Aorta (tissue), 5 donors: ENCODE measurements at regions not wholly inside any gene's neighbourhood (a gene's known extent, or its start where the extent isn't known, plus 50 kb on each side); places are given as distances from the start of the nearest gene placed in this dataset.

ENCODE experiments used
- ATAC-seq: fragments of 200-7000 bp; cut with Tn5 transposase; one replicate; pipeline ENCODE4 v1.9.1; 2022; ENCODE audit warnings: moderate library complexity; ENCODE audit not compliant: low FRiP score
- DNase-seq, 2 donors: peaks; one replicate each; pipeline ENCODE4 v3.0.0-alpha.2; 2020
- H3K27ac ChIP-seq, 2 donors: one replicate each; pipeline ENCODE4 v1.5.1; 2013; ENCODE audit warnings: low read length in 2 of 2, mild to moderate bottlenecking in 2 of 2, moderate library complexity in 2 of 2, control low read depth in 1 of 2, inconsistent platforms in 1 of 2, low read depth in 1 of 2
- H3K27me3 ChIP-seq, 2 donors: one replicate each; pipeline ENCODE4 v1.6.1; 2013; ENCODE audit warnings: control low read depth in 1 of 2, low read length in 1 of 2, mild to moderate bottlenecking in 1 of 2, moderate library complexity in 1 of 2; ENCODE audit not compliant: insufficient read depth in 2 of 2, control insufficient read depth in 1 of 2
- H3K36me3 ChIP-seq, 2 donors: one replicate each; pipeline ENCODE4 v1.6.1; 2013; ENCODE audit warnings: control low read depth in 1 of 2, low read length in 1 of 2, mild to moderate bottlenecking in 1 of 2; ENCODE audit not compliant: insufficient read depth in 2 of 2, control insufficient read depth in 1 of 2
- H3K4me1 ChIP-seq, 2 donors: one replicate each; pipeline ENCODE4 v1.6.1; 2013; ENCODE audit warnings: low read length in 2 of 2, control low read depth in 1 of 2, mild to moderate bottlenecking in 1 of 2, moderate library complexity in 1 of 2; ENCODE audit not compliant: insufficient read depth in 2 of 2, control insufficient read depth in 1 of 2
- H3K4me3 ChIP-seq, 2 donors: one replicate each; pipeline ENCODE4 v1.5.1; 2013; ENCODE audit warnings: low read length in 2 of 2, control low read depth in 1 of 2, mild to moderate bottlenecking in 1 of 2
- H3K9me3 ChIP-seq: one replicate; pipeline ENCODE4 v1.6.1; 2013; ENCODE audit warnings: mild to moderate bottlenecking, low read length; ENCODE audit not compliant: control insufficient read depth
- WGBS, 2 donors: extraction: QIAGEN DNeasy Blood & Tissue Kit; methylation state at CpG; one replicate each; pipeline ENCODE4 v1.1.7; 2013; 5-methylcytosine and 5-hydroxymethylcytosine counted together
- intact Hi-C, 2 donors: fragments of 100-400 bp; cut with DNase I; formaldehyde crosslinking; loops; one replicate each; pipeline versions ENCODE4 v1.14.2 to v1.15.0; 2022
- donor health status: healthy with polysubstance abuse.
- donor health status: Bipolar disorder and iron deficiency.
- donor health status: DM: no; HTN: no; CAD: no.
- donor health status: DM: no; HTN: no; CAD: no.
- donor health status: DM: yes; HTN: yes; CAD: no.

DNA sequence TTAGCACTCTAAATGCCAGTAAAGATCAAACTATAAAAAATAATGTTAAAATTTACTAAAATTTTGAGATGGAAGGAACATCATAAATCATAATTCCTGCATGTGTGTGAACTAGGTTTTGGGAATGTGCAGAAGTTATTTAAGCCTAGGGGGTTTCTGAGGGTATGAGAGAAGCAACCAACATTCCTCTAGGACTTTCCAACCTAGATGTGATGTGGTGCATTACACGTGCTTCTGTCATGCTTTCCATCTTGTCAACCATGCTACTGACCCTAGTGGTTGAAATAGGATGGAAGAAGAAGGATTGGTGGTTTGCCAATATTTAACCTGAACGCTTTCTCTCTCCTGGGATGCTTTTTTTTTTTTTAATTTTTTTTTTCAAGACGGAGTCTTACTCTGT, 209.3 kb downstream of the AEBP2 start:
- no peaks in the 10 kb centered on the region for H3K4me1 ChIP-seq
- intact Hi-C loops: loop anchor here (10.0 kb wide), 4 partner anchors 204 to 464 kb away; partner anchors contain the start of gene AEBP2 (in 1 of the 2)
- no peaks in the 10 kb centered on the region for H3K9me3 ChIP-seq
- ATAC-seq: no peak
- no peak for DNase-seq
- no peaks in the 10 kb centered on the region for H3K27me3 ChIP-seq
- no peak overlapping the region for H3K4me3 ChIP-seq
- WGBS, 2 donors: 72 to 91% methylated on average over 3 of the region's 3 CpGs
- H3K27ac ChIP-seq: no peak overlapping the region
- H3K36me3 ChIP-seq: no peaks in the 10 kb centered on the region

DNA sequence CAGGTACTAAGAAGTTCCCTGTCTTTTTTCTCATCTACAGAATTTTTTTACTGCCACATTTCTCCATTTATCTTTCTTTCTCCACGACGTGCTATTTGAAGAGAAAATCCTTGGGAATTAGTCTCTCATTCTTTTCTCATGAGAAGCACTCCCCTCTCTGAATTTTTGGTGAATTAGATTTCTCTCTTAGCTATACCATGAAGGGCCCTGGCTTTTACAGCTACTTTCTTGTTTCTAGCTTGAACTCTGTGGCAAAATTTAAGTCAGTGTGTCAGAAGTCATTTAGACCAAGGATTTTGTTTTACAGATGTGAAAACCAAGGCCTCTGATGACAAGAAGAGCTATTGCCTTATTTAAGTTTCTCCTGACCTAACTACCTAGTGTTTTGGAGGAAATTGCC, 213.1 kb downstream of the AEBP2 start:
- Histone ChIP-seq H3K27me3 (no peaks in the 10 kb centered on the region), H3K36me3 (no peaks in the 10 kb centered on the region), H3K4me3 (no peak overlapping the region), H3K4me1 (no peaks in the 10 kb centered on the region), H3K27ac (no peak overlapping the region), H3K9me3 (no peaks in the 10 kb centered on the region)
- no peak for ATAC-seq
- intact Hi-C loops: loop anchor here in 1 of 2 donors (10.0 kb wide), 1 partner anchor 952 kb away; no protein-coding TSS in a partner anchor
- DNase-seq: no peak
- 0 to 6% methylated on average over 2 of the region's 2 CpGs for WGBS, 2 donors

DNA sequence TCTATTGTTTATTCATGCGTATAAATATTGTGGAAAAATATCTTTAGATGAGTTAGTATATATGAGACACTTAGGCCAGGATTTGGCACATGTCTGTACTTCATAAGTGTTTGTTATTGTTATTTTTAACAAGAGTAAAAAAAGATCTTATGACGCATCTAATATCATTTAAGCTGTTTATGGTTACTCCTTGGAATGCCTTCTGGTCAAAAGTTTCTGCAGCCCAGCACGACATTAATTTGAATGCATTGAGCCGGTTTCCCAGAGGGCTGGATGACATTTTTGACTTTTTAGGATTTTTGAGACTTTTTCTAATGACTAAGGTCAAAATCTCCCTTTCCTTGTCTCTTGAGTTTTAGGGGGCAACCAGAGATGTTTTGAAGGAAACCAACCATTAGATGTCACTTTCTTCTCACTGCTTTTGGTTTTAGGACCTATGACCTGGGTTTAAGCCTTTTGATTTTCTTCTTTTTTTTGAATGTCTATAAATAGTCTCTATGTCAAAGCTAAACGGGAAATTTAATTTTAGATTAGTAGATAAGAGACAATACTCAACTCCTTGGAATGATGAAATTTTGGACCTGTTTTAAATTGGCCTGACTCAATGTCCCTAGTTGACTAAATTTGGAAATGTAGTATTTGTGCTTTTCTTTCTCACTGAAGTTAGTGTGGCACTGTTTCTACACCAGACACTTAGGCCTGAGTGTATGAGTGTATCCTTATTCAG, 215.5 kb downstream of the AEBP2 start:
- Histone ChIP-seq H3K4me1 (no peaks in the 10 kb centered on the region), H3K9me3 (no peaks in the 10 kb centered on the region), H3K27me3 (no peaks in the 10 kb centered on the region), H3K4me3 (no peak overlapping the region), H3K36me3 (no peaks in the 10 kb centered on the region), H3K27ac (no peak overlapping the region)
- intact Hi-C loops: loop anchor here (2.0 to 10.0 kb wide), 5 partner anchors 56 to 950 kb away; no protein-coding TSS in a partner anchor
- 4 to 6% methylated on average over 5 of the region's 5 CpGs for WGBS, 2 donors
- DNase-seq: no peak
- peak; percentile 90 for ATAC-seq

DNA sequence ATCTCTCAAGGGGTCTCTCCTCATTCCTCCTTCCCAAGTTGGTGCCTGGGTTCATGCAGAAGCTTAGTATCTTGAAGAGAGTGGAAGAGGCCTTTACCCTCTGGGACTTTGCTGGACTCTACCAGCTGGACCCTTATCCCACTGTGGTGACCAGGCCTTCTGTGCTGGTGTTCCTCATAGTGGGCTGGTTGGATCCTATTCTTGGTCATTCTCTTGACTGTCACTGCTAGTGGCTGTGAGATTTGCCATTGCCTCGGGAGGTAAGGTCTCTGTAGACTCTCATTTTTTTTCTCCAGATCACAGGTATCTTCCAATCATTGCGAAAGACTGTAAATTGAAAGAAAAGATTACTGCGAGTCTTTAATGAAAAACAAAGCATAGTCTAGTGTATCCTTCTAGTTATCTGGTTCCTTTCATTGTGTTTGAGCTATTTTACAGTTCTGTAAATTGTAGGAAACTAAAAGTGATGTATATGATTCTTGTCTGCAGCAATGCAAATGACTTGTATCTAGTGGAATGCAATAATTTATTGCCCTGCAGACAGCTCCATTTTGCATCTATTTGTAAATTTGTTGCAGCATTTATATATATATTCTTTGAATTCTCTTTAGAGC, 217.9 kb downstream of the AEBP2 start:
- 89 to 90% methylated on average over 3 of the region's 3 CpGs for WGBS, 2 donors
- peak overlapping the region; percentile 69 to 97 for H3K27ac ChIP-seq

DNA sequence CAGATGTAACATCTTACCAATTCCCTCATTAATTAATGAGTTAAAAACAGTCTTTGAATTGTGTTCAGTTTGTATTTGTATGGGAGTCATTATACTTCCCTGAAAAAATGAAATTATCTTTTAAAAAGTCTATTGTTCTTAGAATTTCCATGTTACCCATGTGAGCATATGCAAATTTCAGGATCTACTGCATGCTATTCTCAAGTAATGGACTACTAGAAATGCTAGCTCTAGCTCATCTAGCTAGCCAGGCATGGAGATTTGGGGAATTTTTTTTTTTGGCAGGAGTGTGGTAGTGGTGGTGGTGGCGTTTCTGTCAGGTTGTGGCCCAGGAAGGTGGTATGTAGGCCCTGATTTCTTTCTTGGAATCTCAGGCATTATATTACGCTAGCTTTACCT, 218.4 kb downstream of the AEBP2 start:
- H3K27me3 ChIP-seq: no peaks in the 10 kb centered on the region
- no peaks in the 10 kb centered on the region for H3K4me1 ChIP-seq
- H3K9me3 ChIP-seq: no peaks in the 10 kb centered on the region
- H3K36me3 ChIP-seq: no peaks in the 10 kb centered on the region
- H3K27ac ChIP-seq: no peak overlapping the region
- DNase-seq (no peak), ATAC-seq (no peak)
- H3K4me3 ChIP-seq: no peak overlapping the region
- intact Hi-C loops: loop anchor here in 1 of 2 donors (5.0 to 10.0 kb wide), 4 partner anchors 55 to 947 kb away; no protein-coding TSS in a partner anchor
- WGBS, 2 donors: 95 to 98% methylated on average over 2 of the region's 2 CpGs

More for the DNA sequence above, 217.9 kb downstream of the AEBP2 start:
- Histone ChIP-seq H3K27me3 (no peaks in the 10 kb centered on the region), H3K4me1 (no peaks in the 10 kb centered on the region), H3K4me3 (no peak overlapping the region), H3K9me3 (no peaks in the 10 kb centered on the region), H3K36me3 (no peaks in the 10 kb centered on the region)
- intact Hi-C loops: loop anchor here in 1 of 2 donors (5.0 to 10.0 kb wide), 4 partner anchors 55 to 948 kb away; no protein-coding TSS in a partner anchor
- DNase-seq: no peak
- ATAC-seq: no peak

DNA sequence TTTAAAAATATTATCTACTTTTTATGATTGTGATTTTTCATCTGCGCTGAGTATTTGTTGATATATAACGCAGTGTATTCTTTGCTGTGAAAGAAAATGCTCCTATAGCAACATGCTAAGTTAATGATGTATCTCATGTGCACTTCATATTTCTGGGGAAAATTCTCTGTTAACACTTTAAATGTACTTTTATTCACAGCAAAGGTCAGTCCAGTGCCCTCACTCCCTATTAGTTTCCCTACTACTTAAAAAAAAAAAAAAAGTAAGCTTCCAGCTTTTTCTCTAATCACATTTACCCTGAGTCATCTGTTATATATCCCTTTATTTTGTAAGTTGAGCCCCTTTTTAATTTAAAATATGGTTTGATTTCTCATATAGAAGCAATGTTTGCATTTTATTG, 219.8 kb downstream of the AEBP2 start:
- 97 to 98% methylated on average over 2 of the region's 2 CpGs for WGBS, 2 donors

DNA sequence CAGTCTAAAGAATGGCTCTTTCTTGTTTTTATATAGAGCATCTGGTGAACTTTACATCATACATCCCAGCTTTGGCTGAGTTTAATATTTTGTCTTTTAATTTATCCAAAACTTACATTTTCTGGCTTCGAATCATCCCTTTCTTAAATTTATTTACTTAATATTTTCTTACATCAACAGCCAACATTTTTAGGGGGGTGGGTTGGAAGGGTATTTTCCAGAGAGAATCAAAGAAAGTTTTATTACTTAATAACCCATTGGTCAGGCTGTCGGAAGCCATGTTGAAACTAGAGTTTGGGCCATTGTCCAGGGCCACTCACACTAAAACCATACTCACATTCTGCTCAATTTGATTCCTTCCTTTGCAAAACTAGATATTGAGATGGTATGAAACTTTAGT, 220.2 kb downstream of the AEBP2 start:
- Histone ChIP-seq H3K4me3 (no peak overlapping the region), H3K27ac (no peak overlapping the region), H3K36me3 (no peaks in the 10 kb centered on the region), H3K27me3 (no peaks in the 10 kb centered on the region), H3K4me1 (no peaks in the 10 kb centered on the region), H3K9me3 (no peaks in the 10 kb centered on the region)
- intact Hi-C loops: loop anchor here in 1 of 2 donors (5.0 to 10.0 kb wide), 4 partner anchors 53 to 945 kb away; no protein-coding TSS in a partner anchor
- WGBS, 2 donors: 92 to 95% methylated on average over 2 of the region's 2 CpGs
- ATAC-seq (no peak), DNase-seq (no peak)

More for the DNA sequence above, 219.8 kb downstream of the AEBP2 start:
- H3K4me3 ChIP-seq: no peak overlapping the region
- intact Hi-C loops: loop anchor here in 1 of 2 donors (5.0 to 10.0 kb wide), 4 partner anchors 53 to 946 kb away; no protein-coding TSS in a partner anchor
- no peaks in the 10 kb centered on the region for H3K27me3 ChIP-seq
- no peak overlapping the region for H3K27ac ChIP-seq
- no peaks in the 10 kb centered on the region for H3K36me3 ChIP-seq
- H3K4me1 ChIP-seq: no peaks in the 10 kb centered on the region
- no peak for DNase-seq
- no peaks in the 10 kb centered on the region for H3K9me3 ChIP-seq
- ATAC-seq: no peak

DNA sequence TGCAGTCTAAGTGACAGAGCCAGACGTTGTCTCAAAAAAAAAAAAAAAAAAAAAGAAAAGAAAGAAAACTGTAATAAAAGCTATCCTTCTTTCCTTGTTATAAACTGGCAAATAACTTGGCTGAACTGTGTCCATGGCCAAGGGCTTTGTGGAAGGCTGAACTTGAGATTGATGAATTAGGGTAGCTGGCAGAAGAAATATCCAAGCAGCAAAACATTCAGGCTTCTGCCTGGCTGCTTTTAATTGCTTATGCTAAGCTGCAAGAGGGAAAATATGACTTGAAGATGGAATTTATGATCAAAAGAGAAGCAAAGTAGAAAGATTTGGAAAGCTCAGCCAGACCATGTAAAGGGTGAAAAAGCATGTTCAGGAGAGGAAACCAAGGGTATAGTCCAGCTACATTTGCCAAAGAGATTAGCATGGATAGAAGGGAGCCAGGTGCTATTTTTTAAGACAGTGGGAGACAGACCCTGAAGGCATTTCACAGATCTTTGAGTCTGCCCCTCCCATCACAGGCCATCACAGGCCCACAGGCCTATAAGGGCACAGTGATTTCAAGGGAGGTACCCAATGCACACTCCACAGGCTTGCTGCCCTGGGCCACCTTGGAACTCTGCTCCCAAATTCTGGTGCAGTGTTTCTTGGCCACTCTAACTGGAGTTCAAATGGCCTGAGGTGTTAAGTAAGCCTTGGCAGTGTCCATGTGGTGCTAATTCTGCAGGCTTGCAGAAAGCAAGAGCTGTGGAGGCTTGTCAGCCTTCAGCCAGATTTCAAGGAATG, 226.0 kb downstream of the AEBP2 start:
- no peaks in the 10 kb centered on the region for H3K9me3 ChIP-seq
- intact Hi-C loops: loop anchor here in 1 of 2 donors (5.0 kb wide), 1 partner anchor 47 kb away; no protein-coding TSS in a partner anchor
- no peak overlapping the region for H3K4me3 ChIP-seq
- DNase-seq (no peak), ATAC-seq (peak; percentile 67)
- peaks cover 0 to 2% of the 10 kb centered on the region in 2 donors for H3K4me1 ChIP-seq
- H3K36me3 ChIP-seq: no peaks in the 10 kb centered on the region
- no peaks in the 10 kb centered on the region for H3K27me3 ChIP-seq
- 9 to 11% methylated on average over 1 of the region's 1 CpG for WGBS, 2 donors
- peak overlapping the region; percentile 16 to 64 for H3K27ac ChIP-seq
